ENCODE measurements at regions not wholly inside any gene's neighbourhood (a gene's known extent, or its start where the extent isn't known, plus 50 kb on each side); places are given as distances from the start of the nearest gene placed in this dataset.

- DNase-seq (ENCODE audit: low read depth) = no peak
- in situ Hi-C loops (cut with HindIII; ENCODE audit: low pct_unique_long_range_greater_than_20kb, low sequenced_read_pairs) = no loop called here
These were observed 368.6 kb upstream of the MCTP2 start for GRCh38 chr15:93862791-93863190.

GRCh38 chr15:93861956-93862741 is 369.2 kb upstream of the MCTP2 start:
- in situ Hi-C loops (cut with HindIII; ENCODE audit: low pct_unique_long_range_greater_than_20kb, low sequenced_read_pairs) = no loop called here
- DNase-seq (ENCODE audit: low read depth) = no peak

- in situ Hi-C loops (cut with HindIII; ENCODE audit: low pct_unique_long_range_greater_than_20kb, low sequenced_read_pairs) = no loop called here
- DNase-seq (ENCODE audit: low read depth) = no peak
These were observed 369.9 kb upstream of the MCTP2 start for GRCh38 chr15:93861413-93861812.

- in situ Hi-C loops (cut with HindIII; ENCODE audit: low pct_unique_long_range_greater_than_20kb, low sequenced_read_pairs) = no loop called here
- no peak for DNase-seq (ENCODE audit: low read depth)
These were observed 370.7 kb upstream of the MCTP2 start for GRCh38 chr15:93860701-93861100.

GRCh38 chr15:93859176-93859575 is 372.2 kb upstream of the MCTP2 start:
- in situ Hi-C loops (cut with HindIII; ENCODE audit: low pct_unique_long_range_greater_than_20kb, low sequenced_read_pairs) = no loop called here

GRCh38 chr15:93855181-93855826 is 376.1 kb upstream of the MCTP2 start:
- no peak for DNase-seq (ENCODE audit: low read depth)
- in situ Hi-C loops (cut with HindIII; ENCODE audit: low pct_unique_long_range_greater_than_20kb, low sequenced_read_pairs) = no loop called here

More at GRCh38 chr15:93859176-93859575, 372.2 kb upstream of the MCTP2 start:
- DNase-seq (ENCODE audit: low read depth) = no peak

GRCh38 chr15:93854088-93854487 is 377.3 kb upstream of the MCTP2 start:
- in situ Hi-C loops (cut with HindIII; ENCODE audit: low pct_unique_long_range_greater_than_20kb, low sequenced_read_pairs) = no loop called here
- DNase-seq (ENCODE audit: low read depth) = no peak

GRCh38 chr15:93852761-93853160 is 378.6 kb upstream of the MCTP2 start:
- in situ Hi-C loops (cut with HindIII; ENCODE audit: low pct_unique_long_range_greater_than_20kb, low sequenced_read_pairs) = no loop called here
- no peak for DNase-seq (ENCODE audit: low read depth)

- no peak for DNase-seq (ENCODE audit: low read depth)
- in situ Hi-C loops (cut with HindIII; ENCODE audit: low pct_unique_long_range_greater_than_20kb, low sequenced_read_pairs) = no loop called here
These were observed 382.9 kb upstream of the MCTP2 start for GRCh38 chr15:93848490-93848889.

GRCh38 chr15:93848076-93848475 is 383.3 kb upstream of the MCTP2 start:
- in situ Hi-C loops (cut with HindIII; ENCODE audit: low pct_unique_long_range_greater_than_20kb, low sequenced_read_pairs) = no loop called here
- no peak for DNase-seq (ENCODE audit: low read depth)

GRCh38 chr15:93846148-93846547 is 385.2 kb upstream of the MCTP2 start:
- no peak for DNase-seq (ENCODE audit: low read depth)
- in situ Hi-C loops (cut with HindIII; ENCODE audit: low pct_unique_long_range_greater_than_20kb, low sequenced_read_pairs) = no loop called here

GRCh38 chr15:93837450-93837849 is 393.9 kb upstream of the MCTP2 start:
- DNase-seq (ENCODE audit: low read depth) = no peak
- in situ Hi-C loops (cut with HindIII; ENCODE audit: low pct_unique_long_range_greater_than_20kb, low sequenced_read_pairs) = no loop called here

- in situ Hi-C loops (cut with HindIII; ENCODE audit: low pct_unique_long_range_greater_than_20kb, low sequenced_read_pairs) = no loop called here
- no peak for DNase-seq (ENCODE audit: low read depth)
These were observed 396.0 kb upstream of the MCTP2 start for GRCh38 chr15:93835344-93835743.

GRCh38 chr15:93831641-93832040 is 399.7 kb upstream of the MCTP2 start:
- DNase-seq (ENCODE audit: low read depth) = no peak
- in situ Hi-C loops (cut with HindIII; ENCODE audit: low pct_unique_long_range_greater_than_20kb, low sequenced_read_pairs) = no loop called here

- DNase-seq (ENCODE audit: low read depth) = no peak
- in situ Hi-C loops (cut with HindIII; ENCODE audit: low pct_unique_long_range_greater_than_20kb, low sequenced_read_pairs) = no loop called here
These were observed 400.9 kb upstream of the MCTP2 start for GRCh38 chr15:93830221-93831080.

GRCh38 chr15:93829115-93829870 is 402.1 kb upstream of the MCTP2 start:
- DNase-seq (ENCODE audit: low read depth) = peak; percentile 66
- in situ Hi-C loops (cut with HindIII; ENCODE audit: low pct_unique_long_range_greater_than_20kb, low sequenced_read_pairs) = no loop called here

- in situ Hi-C loops (cut with HindIII; ENCODE audit: low pct_unique_long_range_greater_than_20kb, low sequenced_read_pairs) = no loop called here
- no peak for DNase-seq (ENCODE audit: low read depth)
These were observed 404.6 kb upstream of the MCTP2 start for GRCh38 chr15:93826790-93827189.

- in situ Hi-C loops (cut with HindIII; ENCODE audit: low pct_unique_long_range_greater_than_20kb, low sequenced_read_pairs) = no loop called here
- DNase-seq (ENCODE audit: low read depth) = no peak
These were observed 405.1 kb upstream of the MCTP2 start for GRCh38 chr15:93826293-93826692.

Measured in Caki2 (cell line).